Stimulated activated CD4-positive, alpha-beta T cell treated with anti-CD3 and anti-CD28 coated beads, Interleukin-12 subunit alpha, Interleukin-12 subunit beta, amount 100 ng/mL, for 24 hours (primary cell): ENCODE measurements at regions not wholly inside any gene's neighbourhood (a gene's known extent, or its start where the extent isn't known, plus 50 kb on each side); places are given as distances from the start of the nearest gene placed in this dataset.

ENCODE experiments used
- DNase-seq, 2 experiments: peaks; one replicate each; pipeline ENCODE4 v3.0.0-alpha.2; 2020; ENCODE audit warnings: low read depth in 2 of 2

DNA sequence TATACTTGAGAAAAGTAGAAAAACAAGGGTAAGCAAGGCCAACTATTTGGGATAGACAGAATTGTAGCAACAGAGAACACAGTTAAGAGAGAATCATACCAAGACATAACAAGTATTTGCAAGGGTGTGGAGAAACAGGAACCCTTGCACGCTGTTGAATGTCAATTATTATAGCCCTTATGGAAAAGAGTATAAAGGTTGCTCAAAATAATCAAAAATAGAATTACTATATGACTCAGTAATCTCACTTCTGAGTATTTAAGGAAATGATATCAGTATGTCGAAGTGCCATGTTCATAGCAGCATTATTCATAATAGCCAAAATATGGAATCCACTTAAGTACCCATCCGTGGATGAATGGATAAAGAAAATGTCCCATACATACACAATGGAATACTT lies 193.3 kb downstream of the PHLDA1 start:
- DNase-seq, result no peak

DNA sequence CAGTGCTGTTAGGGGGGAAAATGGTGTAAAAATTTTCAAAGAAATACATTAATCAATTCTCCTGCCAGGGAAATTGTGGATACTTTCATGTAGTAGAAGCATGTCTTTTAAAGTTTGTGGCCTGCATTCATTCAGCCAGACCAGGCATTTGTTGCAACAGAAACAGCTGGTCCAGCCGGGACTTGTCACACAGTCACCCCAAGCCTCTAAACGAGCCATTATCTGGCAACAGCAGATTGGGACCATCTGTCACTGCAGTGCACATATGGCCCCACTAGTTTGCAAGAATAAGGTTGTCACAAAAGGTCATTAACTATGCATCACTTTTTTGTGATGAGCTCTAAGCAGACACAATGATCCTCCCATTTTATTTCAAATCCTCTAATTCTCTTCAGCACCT lies 193.9 kb downstream of the PHLDA1 start:
- DNase-seq, result no peak

DNA sequence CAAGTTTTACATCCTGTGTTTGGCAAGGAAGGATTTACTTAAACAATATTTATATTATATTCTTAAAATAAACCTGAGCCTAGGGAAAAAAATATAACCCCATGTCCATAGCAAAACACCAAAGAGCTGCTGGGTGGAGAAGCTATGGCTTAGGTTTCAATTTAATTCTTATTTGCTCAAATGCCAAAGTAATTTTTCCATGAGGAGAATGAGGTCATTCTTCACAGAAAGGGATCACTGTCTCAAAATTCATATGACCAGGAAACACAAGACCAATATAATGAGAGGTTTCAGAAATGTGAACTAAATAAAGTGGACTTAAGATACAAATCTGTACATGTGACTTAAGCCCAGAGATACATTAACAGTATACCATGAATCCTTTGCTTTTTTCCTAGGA lies 195.0 kb downstream of the PHLDA1 start:
- no peak for DNase-seq

DNA sequence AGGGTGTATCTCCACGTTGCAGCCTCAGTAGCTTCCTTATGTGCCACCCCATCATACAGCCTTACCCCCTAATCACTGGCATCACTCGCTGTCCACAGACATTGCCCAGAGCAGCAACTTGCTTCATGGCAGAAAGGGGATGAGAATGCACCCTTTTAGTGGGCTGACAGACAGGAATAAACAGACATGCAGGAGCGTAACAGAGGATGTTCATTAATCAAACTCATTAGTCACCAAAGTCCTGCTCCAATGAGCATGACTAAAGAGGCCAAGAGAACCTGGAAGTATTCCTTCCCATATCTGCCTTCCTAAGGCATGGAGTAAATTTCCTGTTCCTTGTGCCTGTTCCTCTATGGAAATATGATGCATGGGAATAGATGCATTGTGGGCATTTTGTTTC lies 197.0 kb downstream of the PHLDA1 start:
- DNase-seq, result no peak

DNA sequence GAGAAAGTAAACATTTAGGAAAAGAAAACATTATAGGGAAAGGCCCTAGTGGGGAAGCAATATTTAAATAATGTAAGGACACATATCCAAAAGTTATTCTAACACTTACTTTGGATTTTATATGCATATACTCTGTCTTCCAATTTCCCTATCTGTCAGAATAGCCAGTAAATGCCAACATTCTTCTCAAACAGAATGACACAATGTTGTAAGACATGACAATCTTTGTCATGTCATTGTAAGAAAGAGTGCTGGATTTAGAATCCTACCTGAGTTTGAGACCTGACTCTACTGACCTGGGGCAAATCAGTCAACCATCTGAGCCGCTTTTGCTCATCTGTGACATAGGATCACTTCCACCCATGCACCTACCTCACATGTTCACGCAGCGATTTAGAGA lies 198.3 kb downstream of the PHLDA1 start:
- no peak for DNase-seq

DNA sequence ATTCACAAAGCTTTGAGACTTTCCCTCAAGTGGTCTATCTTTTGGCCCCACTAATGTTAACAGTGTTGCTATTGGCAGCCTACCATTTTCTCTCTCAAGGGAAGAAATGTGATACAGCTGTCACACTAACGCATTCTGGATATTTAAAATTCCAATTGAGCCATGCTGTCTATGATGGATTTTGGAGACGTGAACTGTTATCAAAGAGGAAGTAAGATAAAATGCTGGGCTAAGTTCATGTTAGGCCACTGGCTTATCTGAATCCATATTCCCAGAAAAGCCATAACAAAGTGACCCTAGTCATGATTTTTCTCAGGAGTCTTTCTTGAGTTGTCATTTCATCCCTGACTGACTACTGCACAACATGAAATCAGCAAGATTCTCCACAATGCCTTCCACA lies 200.2 kb downstream of the PHLDA1 start:
- DNase-seq, result no peak

DNA sequence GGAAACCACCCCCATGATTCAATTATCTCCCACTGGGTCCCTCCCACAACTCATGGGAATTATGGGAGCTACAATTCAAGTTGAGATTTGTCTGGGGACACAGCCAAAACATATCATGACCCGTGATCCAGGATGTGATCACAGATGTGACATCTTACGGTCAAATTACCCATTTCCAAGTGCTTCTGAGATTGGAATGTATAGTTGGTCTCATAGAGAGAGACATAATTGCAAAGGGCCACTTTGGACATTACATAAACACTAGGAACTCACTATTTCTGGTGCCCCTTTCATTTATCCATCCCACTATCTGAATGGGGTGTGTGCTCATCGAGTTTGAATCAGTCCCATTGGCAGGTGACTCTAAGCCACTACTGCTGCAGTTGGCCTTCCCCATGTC lies 204.5 kb downstream of the PHLDA1 start:
- DNase-seq, result no peak

DNA sequence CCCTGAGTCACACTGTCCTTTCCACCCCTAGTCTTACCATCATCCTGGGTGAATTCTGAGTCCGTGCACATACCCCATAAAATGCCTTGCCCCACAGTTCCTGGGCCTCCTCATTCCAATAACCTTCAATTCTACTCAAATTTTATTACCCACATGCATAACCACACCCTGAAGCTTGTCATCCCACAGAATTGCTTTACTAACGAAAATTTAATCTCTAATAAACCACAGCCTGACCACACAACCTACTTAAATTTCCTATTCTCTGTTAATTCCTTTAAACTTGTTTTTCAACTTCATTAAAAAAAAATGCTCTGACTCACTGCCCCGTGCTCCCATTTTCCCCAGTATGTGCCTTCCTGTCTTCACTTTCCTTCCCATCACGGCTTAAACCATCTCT lies 205.9 kb downstream of the PHLDA1 start:
- DNase-seq, result no peak

DNA sequence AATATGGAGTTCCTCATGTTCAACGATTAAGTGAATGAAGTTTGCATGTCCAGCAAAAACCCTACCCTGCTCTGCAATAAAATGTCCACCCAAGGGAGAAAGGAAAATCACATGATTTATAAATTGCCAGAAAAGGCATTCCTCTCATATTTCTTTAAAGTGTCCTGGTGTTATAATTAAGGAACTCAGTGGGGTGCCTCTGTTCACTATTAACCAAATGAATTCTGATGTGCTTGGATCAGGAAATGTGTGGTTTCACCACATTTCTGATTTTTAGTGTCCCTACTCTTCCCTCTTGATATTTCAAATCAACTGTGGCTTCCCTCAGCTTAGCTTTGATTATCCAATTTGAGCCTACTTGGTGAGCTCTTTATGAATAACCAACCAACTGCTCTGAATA lies 208.1 kb downstream of the PHLDA1 start:
- DNase-seq, result no peak

DNA sequence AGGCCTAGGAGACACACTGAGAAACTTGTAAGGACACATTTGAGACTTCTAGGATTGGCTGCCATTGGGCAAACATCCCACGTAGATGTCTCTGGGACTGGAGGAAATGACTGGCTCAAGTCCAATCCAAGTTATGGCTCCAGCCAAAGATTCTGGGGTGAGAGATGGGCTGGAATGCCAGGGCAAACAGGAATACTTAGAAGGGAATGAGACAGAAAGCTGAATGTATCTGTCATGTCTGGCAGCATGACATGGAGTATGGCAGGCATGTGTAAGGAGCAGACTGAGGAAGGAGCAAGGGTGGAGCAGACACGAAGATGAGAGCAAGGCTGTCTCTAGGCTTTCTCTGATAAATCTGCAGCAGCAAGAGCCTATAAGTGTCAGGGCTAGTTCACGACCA lies 209.2 kb downstream of the PHLDA1 start:
- no peak for DNase-seq

DNA sequence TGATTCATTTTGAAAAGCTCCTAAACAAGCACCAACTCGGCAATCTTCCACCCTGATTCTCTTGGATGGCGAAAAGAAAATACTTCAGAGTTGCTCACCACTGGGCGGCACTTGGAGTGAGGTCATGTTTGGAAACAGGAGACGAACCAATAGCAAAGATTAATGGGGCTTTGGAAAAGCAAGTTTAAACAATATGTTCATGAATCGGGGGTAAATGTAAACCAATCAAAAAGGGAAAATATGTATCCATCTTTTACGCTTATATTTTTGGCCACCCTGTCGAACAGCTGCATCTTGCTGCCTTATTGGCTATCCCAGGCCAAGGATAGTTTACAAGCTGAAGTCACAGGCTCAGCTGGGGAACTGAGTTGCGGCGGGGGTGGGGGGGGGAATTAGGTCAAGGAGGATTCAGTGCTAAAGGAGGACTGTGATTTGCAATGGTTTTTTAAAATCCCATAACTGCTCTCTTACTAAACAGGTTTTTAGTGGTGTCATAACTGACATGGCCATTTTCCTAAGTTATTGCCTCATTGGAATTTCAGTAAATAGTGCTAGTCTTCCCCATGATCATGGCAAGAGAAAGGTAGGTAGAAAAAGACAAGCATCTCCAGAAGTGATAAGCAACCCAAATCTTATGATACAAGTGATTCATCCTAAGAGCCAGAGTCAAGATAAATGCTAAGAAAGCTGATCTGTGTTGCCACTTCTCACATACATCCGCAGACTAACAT lies 210.6 kb downstream of the PHLDA1 start:
- DNase-seq, result no peak

DNA sequence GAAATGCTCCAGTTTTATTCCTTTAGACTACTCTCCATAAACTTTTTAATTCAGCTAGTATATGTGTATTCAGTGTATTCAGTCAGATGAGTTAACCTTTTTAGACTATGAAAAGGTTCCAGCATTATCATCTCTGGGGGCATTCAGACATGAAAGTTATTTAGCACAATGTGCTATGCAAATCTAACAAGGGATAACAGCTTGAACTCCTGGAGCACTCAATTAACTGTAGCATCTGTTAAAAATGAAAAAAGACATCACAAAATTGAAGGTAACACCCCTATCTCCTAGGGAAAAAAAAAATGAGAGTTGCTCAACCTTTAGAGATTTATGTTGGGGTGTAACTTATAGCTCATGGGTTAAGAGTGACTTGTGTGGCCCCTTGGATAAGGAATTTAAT lies 211.5 kb downstream of the PHLDA1 start:
- DNase-seq, result no peak

DNA sequence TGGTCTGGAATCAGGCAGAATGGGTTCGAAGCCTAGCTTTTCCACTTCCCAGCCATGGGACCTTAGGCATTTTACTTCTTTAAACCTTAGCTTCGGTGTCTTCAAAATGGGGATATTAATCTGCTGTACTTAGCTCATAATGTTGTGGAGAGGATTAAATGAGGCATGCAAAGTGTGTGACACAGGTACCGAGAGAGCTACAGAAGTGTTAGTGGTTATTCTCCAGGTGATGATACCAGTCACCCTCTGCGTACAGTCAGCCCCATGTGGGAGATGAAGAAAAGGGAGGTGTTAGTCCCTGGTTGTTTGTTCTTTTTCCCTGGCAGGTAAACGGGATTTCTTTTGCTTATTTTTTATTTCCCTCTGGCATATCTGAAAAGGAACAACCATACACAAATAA lies 212.1 kb downstream of the PHLDA1 start:
- DNase-seq, result no peak

DNA sequence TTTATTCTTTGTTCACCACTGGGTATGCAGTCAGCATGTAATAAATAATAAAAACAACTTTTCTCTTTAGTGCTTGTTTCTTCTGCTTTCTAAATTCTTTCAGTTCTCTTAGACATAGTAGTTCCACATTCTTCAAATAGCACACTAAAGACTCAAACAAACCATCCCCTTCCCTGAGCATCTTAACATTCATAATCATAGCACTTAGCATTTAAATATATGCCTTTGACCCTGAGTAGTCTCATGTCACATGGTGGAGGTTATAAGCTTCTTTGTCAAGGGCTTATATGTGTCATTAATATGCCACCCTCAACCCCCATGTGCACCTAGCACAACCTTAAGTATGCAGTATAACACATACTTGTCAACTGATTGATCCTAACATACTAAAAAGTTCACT lies 212.7 kb downstream of the PHLDA1 start:
- DNase-seq, result no peak

DNA sequence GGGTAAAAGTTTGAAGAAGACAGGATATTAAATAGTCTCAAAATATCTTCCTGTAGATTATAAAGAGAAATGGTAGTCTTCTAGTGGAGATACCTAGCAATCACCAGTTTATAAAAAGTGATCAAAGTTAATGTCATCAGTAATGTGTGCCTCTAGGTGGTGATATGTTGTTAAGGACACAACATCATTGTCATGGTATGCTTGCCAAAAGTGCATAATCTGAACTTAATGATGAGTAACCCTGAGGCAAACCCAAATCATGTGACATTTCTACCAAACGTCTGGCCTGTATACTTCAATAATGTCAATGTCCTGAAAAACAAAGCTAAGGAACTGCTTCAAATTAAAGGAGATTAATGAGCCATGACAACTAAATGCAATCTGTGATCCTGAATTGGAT lies 214.7 kb downstream of the PHLDA1 start:
- no peak for DNase-seq

DNA sequence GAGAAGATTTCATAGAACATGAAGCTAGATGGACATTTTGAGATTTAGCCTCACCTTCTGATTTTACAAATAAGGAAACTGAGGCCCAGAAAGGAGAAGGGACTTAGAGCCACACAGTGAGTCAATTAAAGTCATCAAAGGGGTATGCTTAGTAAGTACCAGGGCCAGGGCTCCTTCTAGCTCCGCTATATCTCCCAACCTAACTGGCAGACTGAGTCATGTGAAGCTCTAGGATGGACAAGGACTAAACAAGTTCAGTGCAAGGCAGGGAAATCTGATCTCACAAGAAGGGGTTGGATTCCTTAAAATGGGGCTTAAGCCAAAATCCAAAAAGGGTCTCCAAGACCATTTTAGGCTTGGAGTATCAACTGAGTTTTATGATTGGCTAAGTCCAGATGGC lies 215.8 kb downstream of the PHLDA1 start:
- DNase-seq, result no peak

DNA sequence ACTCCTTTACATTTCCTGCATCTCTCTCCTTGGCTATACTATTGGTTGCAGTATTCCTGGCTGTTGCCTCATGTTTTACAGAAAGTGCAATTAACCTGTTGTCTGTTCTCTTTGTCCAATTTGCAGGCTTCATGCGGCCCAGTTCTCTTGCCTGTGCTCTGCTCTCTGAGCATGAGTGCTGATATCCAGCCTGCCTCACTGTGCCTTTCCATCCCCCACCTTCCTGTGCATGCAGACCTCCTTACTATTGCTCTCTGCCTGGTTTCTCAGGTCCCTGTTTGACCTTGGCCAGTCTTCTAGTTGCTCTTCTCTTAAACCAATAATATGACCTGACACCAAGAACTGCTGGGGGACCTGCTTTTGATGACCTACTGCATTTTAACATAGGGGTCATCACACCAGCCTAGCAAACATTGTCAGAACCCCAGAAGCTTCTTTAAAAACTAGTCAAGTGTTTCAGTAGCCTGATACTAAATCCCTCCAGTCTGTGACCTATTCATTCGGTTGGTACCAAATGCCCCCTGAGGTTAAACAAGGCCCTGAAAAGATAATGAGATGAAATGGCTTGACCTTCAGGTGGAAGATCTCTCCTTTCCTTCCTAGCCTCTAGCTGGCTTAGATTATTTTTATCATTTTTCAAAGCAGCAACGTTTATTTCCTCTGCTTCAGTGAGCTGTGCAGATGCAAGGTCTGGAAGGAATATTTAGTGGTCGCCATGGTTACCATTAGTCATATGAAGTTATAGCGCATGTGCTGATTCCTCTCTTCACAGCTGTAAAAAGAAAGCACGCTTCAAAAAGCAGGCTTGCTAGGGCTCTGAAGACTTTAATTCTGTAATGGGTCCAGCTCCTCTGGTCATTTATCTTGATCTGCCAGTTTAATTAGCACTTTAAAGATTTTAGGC lies 216.5 kb downstream of the PHLDA1 start:
- DNase-seq, result no peak

DNA sequence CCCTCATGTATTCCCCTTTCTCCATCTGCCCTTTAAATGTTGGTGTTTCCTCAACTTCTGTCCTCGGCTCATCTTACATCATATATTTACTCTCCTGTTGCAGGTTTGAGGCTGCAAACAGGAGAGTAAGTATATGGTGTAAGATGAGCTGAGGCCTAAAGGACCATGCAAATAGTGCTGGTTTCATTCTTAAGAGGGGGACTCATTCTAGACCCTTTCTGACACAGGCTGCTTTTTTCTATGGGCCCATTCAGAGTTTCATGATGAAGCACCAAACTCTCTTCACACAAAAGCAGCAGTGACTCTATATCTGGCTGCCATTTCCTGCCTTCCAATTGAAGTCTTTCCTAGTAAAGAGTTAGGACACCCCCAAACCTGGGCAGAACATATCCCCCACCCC lies 218.5 kb downstream of the PHLDA1 start:
- DNase-seq, result no peak

DNA sequence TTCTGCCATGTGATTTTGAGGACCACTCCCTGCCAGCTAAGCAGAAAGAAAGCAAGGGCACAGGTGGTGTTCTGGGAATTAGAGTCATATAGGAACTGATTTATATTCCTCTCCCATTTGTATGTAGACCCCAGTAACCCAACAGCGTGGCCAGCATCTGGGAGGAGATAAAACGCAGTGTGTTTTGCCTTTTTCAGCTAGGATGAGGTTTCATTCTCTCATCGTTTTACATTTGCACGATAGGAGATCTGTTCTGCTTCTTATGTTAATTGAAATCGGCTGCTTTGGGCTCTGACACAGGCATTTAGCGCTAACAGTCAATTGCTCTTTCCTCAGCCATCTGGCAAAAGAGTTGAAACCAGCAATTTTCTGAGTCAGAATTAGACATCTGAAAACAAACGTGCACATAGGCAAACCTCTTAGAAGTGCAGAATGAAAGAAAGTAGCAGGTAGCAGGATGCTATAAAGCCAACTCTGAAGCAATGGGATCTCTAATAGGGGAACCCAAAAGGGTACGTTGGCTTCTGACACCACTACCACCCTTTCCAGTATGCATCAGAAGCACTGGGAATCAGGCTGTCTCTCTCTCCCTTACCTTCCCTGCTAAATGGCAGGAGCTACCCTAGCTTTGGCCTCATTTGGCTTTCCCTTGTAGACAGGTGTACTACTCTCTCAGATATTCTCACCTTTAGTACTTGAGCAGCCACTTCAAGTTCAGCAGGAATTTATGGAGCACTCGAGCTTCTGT lies 219.1 kb downstream of the PHLDA1 start:
- no peak for DNase-seq

DNA sequence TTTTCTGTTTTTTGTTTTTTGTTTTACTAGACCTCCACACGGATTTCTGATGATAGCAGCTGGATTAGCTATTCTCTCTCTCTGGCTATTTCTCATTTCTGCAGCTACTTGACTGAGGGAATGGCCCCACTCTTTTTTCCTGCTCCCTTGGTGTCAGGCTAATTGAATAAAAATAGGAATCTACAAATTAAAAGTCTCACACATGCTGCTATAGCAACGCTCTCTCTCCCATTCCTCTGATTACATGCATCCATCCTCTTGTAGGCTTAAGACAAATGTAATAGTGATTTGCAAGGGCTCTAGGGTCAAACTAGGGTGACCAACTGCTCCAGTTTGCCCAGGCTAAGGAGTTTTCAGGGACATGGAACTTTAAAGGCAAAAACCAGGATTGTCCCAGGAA lies 221.8 kb downstream of the PHLDA1 start:
- no peak for DNase-seq

DNA sequence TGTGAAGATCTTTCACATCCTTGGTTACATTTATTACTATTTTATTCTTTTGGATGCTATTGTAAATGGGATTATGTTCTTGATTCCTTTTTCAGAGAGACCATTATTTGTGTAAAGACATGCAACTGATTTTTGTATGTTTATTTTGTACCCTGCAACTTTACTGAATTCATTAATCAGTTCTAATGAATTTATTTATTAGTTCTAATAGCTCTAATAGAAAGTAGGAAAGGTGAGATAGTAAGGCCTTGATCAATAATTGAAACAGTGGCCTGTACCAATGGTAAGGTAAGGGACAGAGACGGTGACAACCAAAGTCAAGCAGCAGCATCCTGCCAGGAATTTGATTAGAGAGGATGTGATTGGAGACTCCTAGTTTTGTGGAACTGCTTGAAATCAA lies 224.1 kb downstream of the PHLDA1 start:
- DNase-seq, result no peak

DNA sequence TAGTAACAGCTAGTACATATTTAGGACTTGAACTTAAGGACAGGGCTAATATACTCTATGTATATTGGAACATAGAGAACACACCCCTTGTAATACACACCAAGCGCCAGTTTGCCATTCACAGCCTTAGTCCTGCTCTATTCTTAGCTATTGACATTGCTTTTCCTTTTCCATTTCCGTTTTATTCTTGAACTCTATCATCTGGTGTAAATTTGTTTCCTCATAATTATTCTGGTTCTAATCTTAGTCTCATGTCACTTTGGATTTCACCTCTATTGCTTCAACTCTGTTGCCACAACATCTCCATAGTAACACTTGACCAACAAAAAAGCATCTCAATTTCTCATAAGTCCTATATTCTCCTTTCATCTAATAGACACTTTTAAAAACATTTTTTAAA lies 225.7 kb downstream of the PHLDA1 start:
- no peak for DNase-seq

DNA sequence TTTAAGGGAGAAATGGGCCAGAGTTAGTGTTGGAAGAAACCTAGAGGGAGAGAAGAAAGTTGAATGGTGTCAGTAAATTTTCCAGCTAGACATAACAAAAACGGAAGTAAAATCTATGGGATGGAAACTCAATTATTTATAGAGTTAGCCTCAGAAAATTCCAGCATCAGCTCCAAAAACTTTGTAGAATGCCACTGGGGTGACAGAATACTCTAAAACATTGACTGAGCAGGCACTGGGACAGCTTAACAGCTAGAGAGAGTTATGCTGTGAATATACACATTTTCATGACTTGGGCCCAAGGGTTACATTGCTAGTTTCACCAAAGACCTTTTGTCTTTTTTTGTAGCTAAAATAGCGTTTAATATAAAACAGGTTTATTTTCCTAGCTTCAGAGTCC lies 226.3 kb downstream of the PHLDA1 start:
- DNase-seq, result no peak
